Heart right ventricle (tissue), 16 donors: ENCODE measurements at regions not wholly inside any gene's neighbourhood (a gene's known extent, or its start where the extent isn't known, plus 50 kb on each side); places are given as distances from the start of the nearest gene placed in this dataset.

Source experiments
- ATAC-seq, 8 donors: fragments of 200-7000 bp; cut with Tn5 transposase; one replicate each; pipeline ENCODE4 v1.9.1; 2020; ENCODE audit warnings: mild to moderate bottlenecking in 8 of 8, moderate library complexity in 8 of 8, moderate number of reproducible peaks in 1 of 8
- DNase-seq, 2 donors: peaks; one replicate each; pipeline ENCODE4 v3.0.0-alpha.2; 2020
- H3K27ac ChIP-seq, 10 donors: fragments of 200-600 bp; sonication (generic) in 2 of 10; one replicate each; pipeline versions ENCODE4 v1.5.0 to v1.8.0; 2020 to 2022; ENCODE audit warnings: mild to moderate bottlenecking in 3 of 10
- H3K27me3 ChIP-seq, 7 donors: fragments of 200-600 bp; one replicate each; pipeline ENCODE4 v1.8.0; 2021 to 2022; ENCODE audit warnings: mild to moderate bottlenecking in 2 of 7
- H3K36me3 ChIP-seq, 9 donors: fragments of 200-600 bp; sonication (generic) in 1 of 9; one replicate each; pipeline versions ENCODE4 v1.5.0 to v1.8.0; 2020 to 2022; ENCODE audit warnings: mild to moderate bottlenecking in 2 of 9
- H3K4me1 ChIP-seq, 9 donors: fragments of 200-600 bp; sonication (generic) in 1 of 9; one replicate each; pipeline versions ENCODE4 v1.5.0 to v1.8.0; 2020 to 2022; ENCODE audit warnings: mild to moderate bottlenecking in 4 of 9
- H3K4me3 ChIP-seq, 10 donors: fragments of 200-600 bp; sonication (generic) in 2 of 10; one replicate each; pipeline versions ENCODE4 v1.5.0 to v1.8.0; 2020 to 2022; ENCODE audit warnings: mild to moderate bottlenecking in 7 of 10, moderate library complexity in 2 of 10
- H3K9me3 ChIP-seq, 11 donors: fragments of 200-600 bp in 10 of 11; sonication (generic) in 2 of 11; one replicate each; pipeline versions ENCODE4 v1.5.0 to v1.8.0; 2013 to 2022; ENCODE audit warnings: mild to moderate bottlenecking in 2 of 11, control low read depth in 1 of 11, moderate library complexity in 1 of 11
- CTCF ChIP-seq, 9 donors: fragments of 200-600 bp; sonication (generic) in 2 of 9; IDR thresholded peaks; one replicate each; pipeline versions ENCODE4 v1.5.0 to v1.8.0; 2021 to 2022; ENCODE audit warnings: antibody characterized with exemption in 9 of 9, mild to moderate bottlenecking in 5 of 9, moderate library complexity in 1 of 9
- WGBS, 2 donors: extraction: QIAGEN DNeasy Blood & Tissue Kit; methylation state at CpG; one replicate each; pipeline ENCODE4 v1.1.7; 2013; ENCODE audit warnings: inconsistent platforms in 1 of 2; 5-methylcytosine and 5-hydroxymethylcytosine counted together
- intact Hi-C, 10 donors: fragments of 100-400 bp; cut with DNase I; formaldehyde crosslinking; loops; one replicate each; pipeline versions ENCODE4 v1.11.1 to v1.14.2; 2022
- donor health status: Arrhythmogenic right ventricular cardiomyopathy.
- donor health status: ischemic (EF 13 %, LVEDD 7.1; RV severe dilation, severe dysfunction).
- donor health status: healthy with polysubstance abuse.
- donor health status: DM: no; HTN: yes; CAD: no.
- donor health status: DM: no; HTN: no; CAD: no.
- donor health status: ischemic (EF 25% LVEDD 6.9; RV normal size, moderate dysfunction).
- donor health status: ischemic (EF 25% LVEDD 5.7; RV mildly dilated, moderate dysfunction).
- donor health status: healthy.
- donor health status: DM: yes; HTN: yes; CAD: no.
- donor health status: Ischemic cardiomyopathy.
- donor health status: ischemic (EF 35%, LVEDD 5.7; RV mildly dilated, moderate dysfunction).
- donor health status: nonischemic (EF 11% LVEDD 7.7; RV severe dilation, severe dysfunction).
- donor health status: DM: yes; HTN: yes; CAD: no.
- donor health status: PGD.
- donor health status: ischemic (EF 29% LVEDD 5.4; RV normal size, mild dysfunction).
- donor health status: nonischemic (EF 23%, LVEDD 6.1; RV moderate dilation, normal function).

GRCh38 chr11:109957000-109957399, 136.2 kb upstream of the ZC3H12C start:
- DNase-seq (no peak), ATAC-seq (no peak)
- Histone ChIP-seq H3K27me3 (peaks cover 0 to 8% (median 0%) of the 10 kb centered on the region in 7 donors), H3K4me3 (no peak overlapping the region), H3K27ac (no peak overlapping the region), H3K36me3 (no peaks in the 10 kb centered on the region), H3K4me1 (peaks cover 0 to 11% (median 0%) of the 10 kb centered on the region in 9 donors), H3K9me3 (no peaks in the 10 kb centered on the region)
- intact Hi-C loops = loop anchor here in 4 of 10 donors (10.0 kb wide), 4 partner anchors 128 to 478 kb away; no protein-coding TSS in a partner anchor
- WGBS, 2 donors = 93 to 94% methylated on average over 6 of the region's 6 CpGs
- no peak for TF ChIP-seq CTCF (IDR thresholded peaks at IDR 0.05)

GRCh38 chr11:109957601-109958000, 135.6 kb upstream of the ZC3H12C start:
- no peak for TF ChIP-seq CTCF (IDR thresholded peaks at IDR 0.05)
- ATAC-seq (no peak), DNase-seq (no peak)
- Histone ChIP-seq H3K27ac (no peak overlapping the region), H3K4me3 (no peak overlapping the region), H3K9me3 (no peaks in the 10 kb centered on the region), H3K4me1 (peaks cover 0 to 11% (median 0%) of the 10 kb centered on the region in 9 donors), H3K36me3 (no peaks in the 10 kb centered on the region), H3K27me3 (peaks cover 0 to 8% (median 0%) of the 10 kb centered on the region in 7 donors)
- intact Hi-C loops = loop anchor here in 4 of 10 donors (10.0 kb wide), 4 partner anchors 127 to 477 kb away; no protein-coding TSS in a partner anchor

- whole genome bisulfite sequencing, 2 donors = 91 to 92% methylated on average over 9 of the region's 9 CpGs
- H3K4me1 ChIP-seq = peaks cover 0 to 11% (median 0%) of the 10 kb centered on the region in 9 donors
- H3K4me3 ChIP-seq = no peak overlapping the region
- no peaks in the 10 kb centered on the region for H3K9me3 ChIP-seq
- intact Hi-C loops = loop anchor here in 4 of 10 donors (10.0 kb wide), 4 partner anchors 127 to 477 kb away; no protein-coding TSS in a partner anchor
- peaks cover 0 to 8% (median 0%) of the 10 kb centered on the region in 7 donors for H3K27me3 ChIP-seq
- DNase-seq (no peak), ATAC-seq (no peak)
- no peaks in the 10 kb centered on the region for H3K36me3 ChIP-seq
- H3K27ac ChIP-seq = no peak overlapping the region
- no peak for TF ChIP-seq CTCF (IDR thresholded peaks at IDR 0.05)
These were observed 134.9 kb upstream of the ZC3H12C start for GRCh38 chr11:109958131-109958820.

- no peak overlapping the region for H3K27ac ChIP-seq
- H3K9me3 ChIP-seq = no peaks in the 10 kb centered on the region
- intact Hi-C loops = loop anchor here in 4 of 10 donors (10.0 kb wide), 4 partner anchors 126 to 476 kb away; no protein-coding TSS in a partner anchor
- H3K27me3 ChIP-seq = peaks cover 0 to 8% (median 0%) of the 10 kb centered on the region in 7 donors
- TF ChIP-seq CTCF (IDR thresholded peaks at IDR 0.05) = no peak
- WGBS, 2 donors = 60 to 71% methylated on average over 2 of the region's 2 CpGs
- H3K4me1 ChIP-seq = peaks cover 0 to 11% (median 0%) of the 10 kb centered on the region in 9 donors
- DNase-seq (no peak), ATAC-seq (no peak)
- H3K36me3 ChIP-seq = no peaks in the 10 kb centered on the region
- no peak overlapping the region for H3K4me3 ChIP-seq
These were observed 134.4 kb upstream of the ZC3H12C start for GRCh38 chr11:109958821-109959166.
